ENCODE measurements at regions not wholly inside any gene's neighbourhood (a gene's known extent, or its start where the extent isn't known, plus 50 kb on each side); places are given as distances from the start of the nearest gene placed in this dataset.

DNA sequence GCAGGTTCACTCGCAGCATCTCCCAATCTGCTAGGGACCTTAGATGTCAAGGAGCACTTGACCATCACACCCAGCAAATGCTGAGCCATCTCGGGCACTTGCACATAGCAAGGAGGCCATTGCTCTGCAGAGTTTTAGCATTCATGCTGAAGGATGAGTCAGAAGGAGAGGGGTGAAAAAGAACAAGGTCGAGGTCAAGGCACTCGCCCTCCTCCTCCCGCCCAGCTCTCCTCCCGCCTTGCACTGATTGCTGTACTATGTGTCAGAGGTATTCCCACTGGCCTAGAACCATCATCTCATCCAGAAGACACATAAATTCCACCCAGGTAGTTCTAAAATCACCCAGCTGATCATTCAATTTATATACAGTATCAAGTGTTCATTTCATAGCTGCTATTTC, 255.1 kb upstream of the SP4 start:
- TF ChIP-seq, protein P1, sequence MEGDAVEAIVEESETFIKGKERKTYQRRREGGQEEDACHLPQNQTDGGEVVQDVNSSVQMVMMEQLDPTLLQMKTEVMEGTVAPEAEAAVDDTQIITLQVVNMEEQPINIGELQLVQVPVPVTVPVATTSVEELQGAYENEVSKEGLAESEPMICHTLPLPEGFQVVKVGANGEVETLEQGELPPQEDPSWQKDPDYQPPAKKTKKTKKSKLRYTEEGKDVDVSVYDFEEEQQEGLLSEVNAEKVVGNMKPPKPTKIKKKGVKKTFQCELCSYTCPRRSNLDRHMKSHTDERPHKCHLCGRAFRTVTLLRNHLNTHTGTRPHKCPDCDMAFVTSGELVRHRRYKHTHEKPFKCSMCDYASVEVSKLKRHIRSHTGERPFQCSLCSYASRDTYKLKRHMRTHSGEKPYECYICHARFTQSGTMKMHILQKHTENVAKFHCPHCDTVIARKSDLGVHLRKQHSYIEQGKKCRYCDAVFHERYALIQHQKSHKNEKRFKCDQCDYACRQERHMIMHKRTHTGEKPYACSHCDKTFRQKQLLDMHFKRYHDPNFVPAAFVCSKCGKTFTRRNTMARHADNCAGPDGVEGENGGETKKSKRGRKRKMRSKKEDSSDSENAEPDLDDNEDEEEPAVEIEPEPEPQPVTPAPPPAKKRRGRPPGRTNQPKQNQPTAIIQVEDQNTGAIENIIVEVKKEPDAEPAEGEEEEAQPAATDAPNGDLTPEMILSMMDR (IDR thresholded peaks at IDR 0.05), result no peak
- TF ChIP-seq POLR2A (IDR thresholded peaks at IDR 0.05), result no peak
- TF ChIP-seq POLR2AphosphoS5 (IDR thresholded peaks at IDR 0.05; ENCODE audit: insufficient read depth in 1 of 2, low read depth in 1 of 2), result no peak
